AML-193 (cell line): ENCODE measurements at regions not wholly inside any gene's neighbourhood (a gene's known extent, or its start where the extent isn't known, plus 50 kb on each side); places are given as distances from the start of the nearest gene placed in this dataset.

Source experiments
- DNase-seq, 2 experiments: peaks; one replicate each; lab custom pipeline; 2025; lab: John Stamatoyannopoulos, UW

DNA sequence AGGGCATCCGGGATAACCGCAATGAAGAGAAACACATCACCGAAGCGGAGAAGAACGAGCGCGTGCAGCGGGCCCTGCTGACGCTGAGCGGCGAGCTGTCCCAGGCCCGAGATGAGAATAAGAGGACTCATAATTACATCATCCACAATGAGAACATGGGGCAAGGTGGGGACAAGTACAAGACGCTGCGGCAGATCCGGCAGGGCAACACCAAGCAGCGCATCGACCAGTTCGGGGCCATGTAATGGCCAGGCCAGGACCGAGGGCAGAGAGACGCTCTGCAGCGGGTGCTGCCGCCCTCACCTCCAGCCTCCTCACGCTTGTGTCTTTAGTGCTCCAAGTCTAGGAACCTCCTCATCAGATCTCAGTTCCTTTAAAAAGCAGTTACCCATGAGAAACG lies 863.7 kb upstream of the ALCAM start:
- DNase-seq, result no peak

DNA sequence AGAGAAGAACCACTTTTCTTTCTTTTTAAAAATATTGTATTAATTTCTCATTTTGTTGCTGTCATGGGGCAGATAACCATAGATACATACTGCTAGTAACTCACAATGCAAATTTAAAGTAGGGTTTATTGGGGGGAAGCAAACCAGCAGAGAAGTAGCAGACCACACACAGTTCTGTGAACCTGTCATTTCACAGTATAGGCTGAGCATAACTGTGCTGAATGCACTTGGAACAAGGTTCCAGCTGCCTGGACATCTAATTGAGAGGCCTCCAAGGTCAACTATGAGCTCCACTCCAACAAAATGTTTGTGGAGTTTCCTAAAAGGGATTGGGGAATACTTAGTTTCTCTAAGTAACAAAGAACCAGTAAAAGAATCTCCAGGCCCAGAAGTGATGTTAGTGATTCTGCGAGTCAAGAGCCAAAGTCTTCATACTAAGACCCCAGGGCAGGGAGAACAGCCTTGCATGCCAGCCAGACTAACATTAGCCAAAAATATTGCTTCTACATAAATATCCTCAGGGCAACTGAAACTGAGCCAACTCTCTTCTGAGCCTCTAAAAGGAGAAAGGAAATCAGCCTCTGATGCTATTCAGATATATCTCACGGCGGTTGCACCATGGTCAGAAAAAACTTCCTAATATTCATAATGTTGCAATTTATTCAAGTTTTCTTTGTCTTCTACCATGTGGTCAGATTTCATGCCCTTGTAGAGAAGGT lies 856.4 kb upstream of the ALCAM start:
- DNase-seq, result peak; percentile 76 to 80

DNA sequence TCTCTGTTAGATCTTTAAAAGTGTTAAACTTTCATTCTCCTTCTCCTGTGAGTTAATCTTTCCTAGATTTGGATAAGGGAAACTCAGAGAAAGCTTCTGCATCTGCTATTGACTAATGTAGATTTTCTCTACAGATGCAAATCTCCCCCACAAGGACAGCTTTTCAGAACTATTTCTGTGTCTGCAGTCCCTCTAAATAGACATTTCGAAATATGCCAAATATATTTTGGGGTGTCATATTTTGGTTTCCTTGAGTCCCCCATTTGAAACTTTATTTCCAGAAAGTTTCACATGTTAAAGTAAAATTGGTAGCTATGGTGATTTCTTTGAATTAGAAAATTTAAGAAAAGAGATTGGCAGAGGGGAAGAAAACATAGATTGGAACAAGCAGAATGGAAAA lies 852.3 kb upstream of the ALCAM start:
- no peak for DNase-seq

DNA sequence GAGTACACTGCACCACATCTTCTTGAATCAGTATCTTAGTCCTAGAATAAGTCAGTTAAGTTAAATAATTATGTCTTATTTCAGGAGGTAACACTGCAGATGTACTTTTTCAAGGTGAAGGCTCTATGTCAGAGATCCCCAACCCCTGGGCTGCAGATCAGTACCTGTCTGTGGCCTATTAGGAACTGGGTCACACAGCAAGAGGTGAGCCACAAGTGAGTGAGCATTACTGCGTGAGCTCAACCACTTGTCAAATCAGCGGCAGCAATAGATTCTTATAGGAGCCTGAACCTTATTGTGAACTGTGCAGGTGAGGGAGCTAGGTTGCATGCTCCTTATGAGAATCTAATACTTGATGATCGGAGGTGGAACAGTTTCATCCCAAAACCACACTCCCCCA lies 851.9 kb upstream of the ALCAM start:
- DNase-seq, result no peak

DNA sequence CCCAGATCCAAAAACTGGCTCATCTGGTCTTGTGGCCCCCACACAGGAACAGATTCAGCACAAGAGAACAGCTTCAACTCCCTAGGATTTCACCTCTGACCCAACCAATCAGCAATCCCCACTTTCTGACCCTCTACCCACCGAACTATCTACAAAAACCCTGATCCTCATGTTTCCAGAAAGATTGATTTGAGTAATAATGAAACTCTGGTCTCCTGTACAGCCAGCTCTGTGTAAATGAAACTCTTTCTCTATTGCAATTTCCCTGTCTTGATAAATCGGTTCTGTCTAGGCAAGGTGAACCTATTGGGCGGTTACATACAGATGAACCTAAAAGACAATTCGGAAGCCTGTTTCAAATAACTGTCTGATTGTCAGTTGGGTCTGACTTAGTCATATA lies 847.6 kb upstream of the ALCAM start:
- no peak for DNase-seq

DNA sequence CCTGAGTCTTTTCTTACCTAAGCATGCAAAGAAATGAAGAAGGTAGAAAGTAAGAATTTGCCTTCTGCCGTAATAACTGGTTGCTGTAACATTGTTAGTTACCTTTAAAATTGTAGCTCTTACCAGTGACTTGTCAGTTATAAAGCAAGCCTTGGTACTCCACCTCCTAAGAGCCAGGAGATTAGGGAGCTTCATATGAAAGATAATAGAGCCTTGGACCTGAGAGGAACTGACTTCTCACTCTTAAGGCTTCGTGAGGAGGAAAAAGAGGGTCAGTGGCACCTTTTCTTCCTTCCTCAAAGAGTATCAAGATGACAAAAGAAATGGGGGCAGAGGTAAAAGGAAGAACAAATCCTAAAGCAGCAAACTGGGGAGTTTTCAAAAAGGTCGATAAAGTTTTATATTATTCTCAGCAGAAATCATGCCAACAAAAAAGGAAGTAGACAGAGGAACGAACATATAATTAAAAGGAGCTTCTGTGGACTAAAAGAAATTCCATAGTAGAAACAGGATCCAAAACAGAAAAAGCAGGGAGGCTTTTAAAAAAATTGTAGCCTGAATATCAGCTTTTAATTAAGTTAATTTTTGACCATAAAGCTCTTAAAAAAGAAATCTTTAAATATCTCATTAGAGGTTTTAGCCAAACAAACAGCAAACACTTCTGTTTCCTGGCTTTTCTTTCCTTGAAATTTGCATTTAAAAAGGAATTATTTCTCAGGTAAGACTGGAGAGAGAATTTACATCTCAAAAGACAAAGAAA lies 847.1 kb upstream of the ALCAM start:
- peak in 1 of 2 experiments; percentile 15 for DNase-seq

DNA sequence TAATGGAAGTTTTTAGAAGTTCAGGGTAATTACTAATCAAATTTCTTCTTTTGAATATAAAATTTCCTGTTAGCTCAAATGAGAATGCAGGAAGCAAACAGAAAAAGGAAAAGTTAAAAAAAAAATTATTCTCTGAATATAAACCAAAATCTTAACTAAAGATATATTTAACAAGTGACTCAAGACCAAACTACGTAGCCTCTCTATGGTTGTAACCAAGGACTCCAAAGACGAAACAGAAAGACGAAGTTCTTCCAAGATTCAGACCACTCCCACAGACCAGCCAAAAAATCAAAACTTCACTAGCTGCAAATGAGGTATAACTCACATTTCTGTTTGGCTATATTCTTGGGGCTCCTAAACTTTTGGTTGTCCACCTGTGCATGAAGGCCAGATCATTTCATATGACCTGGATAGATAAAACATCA lies 846.5 kb upstream of the ALCAM start:
- no peak for DNase-seq

DNA sequence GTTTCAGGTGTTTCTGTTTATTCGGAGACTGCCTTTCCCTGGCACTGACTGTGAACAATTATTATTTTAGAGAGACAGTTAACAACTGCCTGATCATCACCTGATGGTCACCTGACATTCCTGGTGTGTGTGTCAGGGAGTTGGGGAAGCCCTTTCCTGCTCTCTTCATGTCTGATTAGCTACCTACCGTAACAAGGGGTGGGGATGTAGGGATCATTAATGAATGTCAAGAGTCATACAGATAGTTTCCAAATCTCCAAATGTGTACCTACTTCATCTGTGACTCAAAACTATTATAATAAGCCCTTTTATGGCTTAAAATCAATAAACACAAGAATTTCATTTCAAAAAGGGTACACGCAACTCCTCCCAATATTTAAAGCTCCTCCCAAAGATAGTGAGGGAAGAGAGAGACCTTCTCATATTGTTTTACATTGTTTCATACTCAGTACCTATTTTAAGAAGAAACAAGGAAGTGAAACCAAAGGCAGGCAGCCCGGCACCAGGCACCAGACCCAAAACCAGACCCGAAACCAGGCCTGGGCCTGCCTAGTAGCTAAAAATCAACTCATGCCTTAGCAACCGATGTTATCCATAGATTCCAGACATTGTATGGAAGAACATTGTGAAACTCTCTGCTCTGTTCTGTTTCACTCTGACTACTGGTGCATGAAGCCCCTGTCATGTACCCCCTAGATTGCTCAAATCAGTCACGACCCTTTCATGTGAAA lies 844.9 kb upstream of the ALCAM start:
- DNase-seq, result no peak

DNA sequence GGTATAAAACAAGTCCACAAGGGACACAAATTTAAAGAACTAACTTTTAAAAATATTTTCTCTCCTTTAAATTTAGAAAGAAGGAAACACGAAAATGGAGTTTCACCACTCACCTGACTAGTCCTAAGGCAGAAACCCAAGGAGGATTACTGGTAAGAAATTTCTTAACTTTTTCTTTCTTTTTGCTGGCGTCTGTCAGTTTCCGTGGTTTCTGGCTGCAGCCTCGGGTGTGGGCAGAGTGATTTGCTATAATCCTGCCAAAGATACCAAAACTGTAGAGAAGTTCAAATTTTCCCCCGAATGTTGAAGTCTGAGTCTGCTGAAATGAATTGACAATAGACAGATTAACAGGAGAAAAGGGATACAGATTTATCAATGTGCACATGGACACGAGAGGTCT lies 843.6 kb upstream of the ALCAM start:
- peak; percentile 16 to 43 for DNase-seq

DNA sequence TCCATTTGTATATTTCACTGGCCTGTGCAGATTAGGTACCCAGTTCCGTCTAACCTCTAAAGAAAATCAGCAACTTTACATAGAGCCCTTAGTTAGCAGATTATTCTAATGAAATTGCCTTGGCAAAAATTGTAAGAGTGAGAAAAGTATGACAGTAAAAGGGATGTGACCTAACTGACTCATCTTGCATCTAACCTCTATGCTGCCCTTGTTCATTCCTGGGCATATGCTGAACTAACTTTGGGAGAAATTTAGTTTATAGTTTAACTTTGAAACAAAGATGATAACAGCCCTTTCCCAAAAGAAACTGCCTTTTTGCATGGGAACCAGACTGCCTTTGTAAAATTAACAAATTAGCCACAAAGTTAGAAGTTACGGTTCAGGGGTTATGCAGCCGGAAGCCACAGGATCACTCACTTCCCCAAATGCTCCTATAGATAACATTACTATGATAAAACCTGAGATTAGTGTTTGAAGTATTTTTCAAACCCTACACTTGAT lies 839.8 kb upstream of the ALCAM start:
- peak; percentile 79 to 80 for DNase-seq

DNA sequence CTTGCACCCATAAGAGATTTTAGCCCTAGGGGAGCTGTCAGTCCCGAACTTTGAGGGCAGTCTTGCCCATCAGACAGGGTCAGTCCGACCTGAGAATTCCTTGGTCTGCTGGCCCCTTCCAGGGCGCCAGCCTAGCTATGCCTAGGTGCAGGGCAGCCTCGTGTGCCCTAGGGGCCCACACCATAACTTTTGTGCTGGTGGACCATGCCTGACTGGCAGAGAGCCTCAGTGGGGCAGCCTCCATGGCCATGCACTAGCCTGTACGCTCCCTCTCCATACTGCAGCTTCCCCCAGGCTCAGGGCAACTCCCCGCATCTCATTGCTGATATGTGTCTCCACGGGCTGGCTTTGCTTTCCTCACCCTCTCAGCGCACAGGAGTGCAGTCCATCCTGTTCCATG lies 835.8 kb upstream of the ALCAM start:
- no peak for DNase-seq

DNA sequence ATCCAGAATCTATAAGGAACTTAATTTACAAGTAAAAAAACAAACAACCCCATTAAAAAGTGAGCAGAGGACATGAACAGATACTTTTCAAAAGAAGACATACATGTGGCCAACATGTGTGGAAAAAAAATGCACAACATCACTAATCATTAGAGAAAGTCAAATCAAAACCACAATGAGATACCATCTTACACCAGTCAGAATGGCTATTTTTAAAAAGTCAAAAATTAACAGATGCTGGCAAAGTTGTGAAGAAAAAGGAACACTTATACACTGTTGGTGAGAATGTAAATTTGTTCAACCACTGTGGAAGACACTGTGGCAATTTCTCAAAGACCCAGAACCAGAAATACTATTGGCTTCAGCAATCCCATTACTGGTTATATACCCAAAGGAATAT lies 830.0 kb upstream of the ALCAM start:
- DNase-seq, result no peak

DNA sequence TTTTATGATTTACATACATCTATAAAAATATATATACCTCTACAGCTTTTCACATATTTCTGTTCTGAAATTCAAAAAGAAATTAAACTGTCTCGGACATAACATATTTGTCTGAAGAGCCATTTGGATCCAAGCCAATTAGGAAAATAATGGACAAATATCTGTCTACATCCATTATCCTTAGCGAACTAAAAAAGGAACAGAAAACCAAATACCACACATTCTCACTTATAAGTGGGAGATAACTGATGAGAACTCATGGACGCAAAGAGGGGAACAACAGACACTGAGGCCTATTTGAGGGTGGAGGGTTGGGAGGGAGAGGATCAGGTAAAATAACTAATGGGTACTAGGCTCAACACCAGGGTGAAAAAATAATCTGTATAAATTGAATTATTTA lies 829.4 kb upstream of the ALCAM start:
- no peak for DNase-seq

DNA sequence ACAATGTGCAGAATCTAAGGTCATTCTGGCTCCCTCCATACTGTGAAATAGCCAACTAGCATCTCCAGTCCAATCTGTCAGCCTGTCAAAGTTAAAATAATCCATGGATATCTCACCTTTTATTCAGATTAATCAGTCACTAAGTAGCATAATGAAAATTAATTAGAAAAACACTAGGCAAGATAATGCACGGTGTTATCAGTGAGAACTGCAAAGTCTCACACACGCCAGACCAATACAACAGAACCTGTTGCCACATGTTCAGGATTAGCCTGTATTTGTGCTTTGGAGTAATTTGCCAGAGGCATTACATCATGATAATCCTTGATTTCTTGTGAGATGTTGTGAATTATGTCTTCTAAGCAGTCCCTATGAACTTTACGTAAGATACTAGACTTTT lies 820.4 kb upstream of the ALCAM start:
- no peak for DNase-seq

DNA sequence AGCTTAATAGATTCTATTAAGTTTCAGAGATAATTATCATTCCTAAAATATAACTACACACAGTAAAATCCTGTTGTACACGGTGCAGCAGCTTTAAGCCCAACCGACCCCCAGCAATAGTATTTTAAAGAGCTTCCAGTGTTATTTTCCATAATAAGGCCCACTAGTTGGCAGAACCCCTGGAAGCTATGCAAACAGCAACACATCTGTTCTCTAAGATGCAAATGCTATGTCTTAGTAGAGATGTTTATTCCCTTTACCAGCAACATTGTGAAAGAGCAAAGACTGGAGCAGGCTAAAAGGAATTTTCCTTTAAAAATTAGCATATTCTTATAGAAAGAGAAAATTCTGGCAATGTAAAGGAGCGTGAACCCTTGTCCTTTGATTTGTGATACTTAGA lies 819.7 kb upstream of the ALCAM start:
- DNase-seq, result no peak

DNA sequence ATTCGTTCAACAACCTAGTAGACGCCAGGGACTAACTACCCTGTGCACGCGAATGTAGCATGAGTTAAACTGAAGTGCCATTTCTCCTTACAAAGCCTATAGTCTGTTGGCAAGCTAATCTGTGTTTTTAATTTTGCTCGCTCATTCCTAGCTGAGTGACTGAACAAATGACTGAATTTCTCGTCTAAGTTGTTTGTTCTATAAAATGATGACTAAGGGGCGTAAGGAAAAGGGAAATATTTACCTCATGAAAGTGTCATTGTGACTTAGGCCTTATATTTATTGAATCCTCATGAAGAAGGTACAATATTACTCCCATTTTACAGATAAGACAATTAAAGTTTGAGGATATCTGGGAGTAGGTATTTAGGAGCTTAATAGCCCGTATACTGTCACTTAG lies 818.3 kb upstream of the ALCAM start:
- no peak for DNase-seq

DNA sequence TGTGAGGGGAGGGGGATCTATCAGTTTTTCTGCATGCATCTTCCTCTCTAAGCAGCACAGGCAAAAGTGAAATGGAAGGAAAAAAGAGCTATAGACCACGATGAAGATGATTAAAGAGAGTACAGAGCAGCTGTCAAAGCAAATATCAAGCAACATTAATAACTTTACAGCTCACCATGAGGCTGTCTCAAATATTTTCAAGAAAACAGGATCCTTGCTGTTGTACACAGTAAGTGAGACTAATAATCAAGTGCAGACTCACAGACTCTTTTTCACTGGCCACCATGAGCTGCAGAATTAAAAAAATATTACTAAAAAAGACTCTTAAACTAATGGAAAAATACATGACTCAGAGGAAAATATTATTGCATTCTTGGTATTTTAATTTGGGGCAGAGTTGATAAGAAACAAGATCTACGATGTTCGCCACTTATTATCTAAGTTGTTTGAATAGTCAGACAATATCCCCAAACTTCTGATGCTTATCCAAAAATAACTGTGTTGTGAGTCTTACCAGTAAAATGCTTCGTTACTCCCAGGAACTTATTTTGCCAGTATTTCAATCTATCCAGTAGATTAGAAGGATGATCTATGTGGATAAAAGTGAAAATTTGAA lies 817.5 kb upstream of the ALCAM start:
- no peak for DNase-seq

DNA sequence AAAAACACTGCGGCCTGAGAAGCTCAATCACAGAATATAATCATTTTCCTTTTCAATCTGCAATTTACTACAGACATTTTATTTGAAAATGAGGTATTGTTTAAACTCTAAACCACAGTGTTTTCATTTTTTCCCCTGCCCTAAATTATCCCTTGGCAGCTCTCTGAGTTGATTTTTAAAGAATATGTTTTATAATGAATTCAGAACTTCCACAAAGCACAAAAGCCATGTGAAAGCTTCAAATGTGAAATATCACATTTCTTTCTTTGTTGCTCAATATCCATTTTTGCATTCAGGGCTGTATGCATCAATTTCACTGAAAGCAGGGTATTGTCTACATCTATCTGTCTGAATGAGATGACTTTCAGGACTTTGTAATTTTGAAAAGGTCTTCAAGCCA lies 813.6 kb upstream of the ALCAM start:
- no peak for DNase-seq

DNA sequence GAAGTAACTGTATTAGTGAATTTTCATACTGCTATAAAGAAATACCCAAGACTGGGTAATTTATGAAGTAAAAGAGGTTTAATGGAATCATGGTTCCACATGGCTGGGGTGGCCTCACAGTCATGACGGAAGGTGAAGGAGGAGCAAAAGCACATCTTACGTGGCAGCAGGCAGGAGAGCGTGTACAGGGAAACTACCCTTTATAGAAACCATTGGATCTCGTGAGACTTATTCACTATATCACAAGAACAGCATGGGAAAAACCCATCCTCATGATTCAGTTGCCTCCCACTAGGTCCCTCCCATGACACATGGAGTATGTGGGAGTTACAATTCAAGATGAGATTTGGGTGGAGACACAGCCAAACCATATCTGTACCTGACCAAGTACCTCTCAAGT lies 812.3 kb upstream of the ALCAM start:
- no peak for DNase-seq

DNA sequence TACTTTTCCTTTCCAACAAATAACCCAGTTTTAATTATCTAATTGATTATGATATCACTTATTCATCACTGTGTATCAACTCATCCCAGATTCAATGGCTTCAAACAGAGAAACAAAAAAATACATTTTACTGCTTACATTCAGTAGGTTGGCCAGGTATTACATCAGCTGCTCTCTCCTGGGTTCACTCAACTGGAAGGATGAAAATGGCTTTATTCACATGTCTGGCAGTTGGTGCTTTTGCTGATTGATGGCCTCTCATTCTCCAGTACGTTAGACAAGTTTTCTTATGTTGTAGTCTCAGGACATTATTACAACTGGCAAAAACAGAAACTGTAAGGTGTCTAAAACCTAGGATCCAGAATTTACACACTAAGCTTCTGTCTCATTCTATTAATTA lies 811.0 kb upstream of the ALCAM start:
- DNase-seq, result no peak

DNA sequence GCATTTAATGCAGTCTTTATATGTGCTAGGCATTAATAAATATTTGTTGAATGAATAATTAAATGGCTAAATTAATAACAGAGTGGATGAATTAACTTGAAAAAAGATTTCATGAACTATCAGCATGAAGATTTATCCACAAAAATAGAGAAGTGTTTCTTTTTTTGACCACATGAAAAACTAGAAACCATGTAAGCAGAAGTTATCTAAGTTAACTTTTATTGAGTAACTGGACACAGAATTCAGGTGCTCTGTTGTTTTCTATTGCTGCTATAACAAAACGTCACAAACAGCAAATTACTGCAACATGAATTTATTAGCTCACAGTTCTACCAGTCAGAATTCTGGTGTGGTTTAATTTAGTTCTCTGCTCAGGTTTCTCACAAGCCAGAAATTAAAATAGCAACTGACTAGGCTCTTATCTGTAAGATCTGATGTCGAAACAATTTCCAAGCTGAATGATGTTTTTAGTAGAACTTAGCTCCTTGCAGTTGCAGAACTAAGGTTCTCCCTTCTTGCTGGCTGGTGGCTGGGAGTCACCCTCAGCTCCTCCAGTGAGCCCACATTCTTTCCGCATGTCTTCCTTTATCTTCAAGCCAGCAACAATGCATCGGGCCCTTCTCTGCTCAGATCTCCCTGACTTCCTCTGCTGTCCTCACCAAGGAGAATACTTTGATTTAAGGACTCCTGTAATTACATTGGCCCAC lies 810.2 kb upstream of the ALCAM start:
- peak; percentile 82 to 89 for DNase-seq

DNA sequence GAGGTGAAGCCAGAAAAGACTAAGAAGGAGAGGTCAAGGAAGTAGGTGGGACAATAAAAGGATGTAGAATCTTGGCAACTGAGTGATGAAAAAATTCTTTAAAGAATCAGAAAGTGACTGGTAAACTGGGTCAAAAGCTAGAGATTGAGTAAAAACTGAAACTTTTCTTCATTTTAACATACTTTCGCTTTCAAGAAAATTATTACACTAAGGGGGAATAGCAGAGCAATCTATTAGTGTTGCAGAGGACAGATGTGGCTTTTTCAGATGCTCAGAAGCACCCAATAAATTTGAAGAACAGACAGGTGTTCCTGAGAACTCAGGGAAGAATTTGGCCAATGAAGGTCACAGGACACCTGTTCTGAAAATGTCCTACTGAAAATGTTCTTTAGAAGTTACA lies 805.4 kb upstream of the ALCAM start:
- DNase-seq, result no peak
